Kidney (tissue), 13 donors: ENCODE measurements at regions not wholly inside any gene's neighbourhood (a gene's known extent, or its start where the extent isn't known, plus 50 kb on each side); places are given as distances from the start of the nearest gene placed in this dataset.

Source experiments
- DNase-seq, 5 donors: peaks; one replicate each; pipeline ENCODE4 v3.0.0-alpha.2; 2013 to 2020
- FAIRE-seq: peaks from 2 replicates; lab custom pipeline; 2012; peaks lifted over from hg19 to GRCh38; lab: Jason Lieb, UNC
- H3K27ac ChIP-seq, 2 donors: one replicate each; pipeline ENCODE4 v1.7.0; 2013; ENCODE audit warnings: low read depth in 2 of 2, low read length in 2 of 2, inconsistent platforms in 1 of 2
- H3K27me3 ChIP-seq: one replicate; pipeline ENCODE4 v1.7.1; 2013; ENCODE audit warnings: low read length, inconsistent platforms; ENCODE audit not compliant: control insufficient read depth, insufficient read depth
- H3K36me3 ChIP-seq, 3 donors: one replicate each; pipeline versions ENCODE4 v1.7.0 to v1.7.1; 2013; ENCODE audit warnings: low read length in 3 of 3, control low read depth in 1 of 3, inconsistent platforms in 1 of 3; ENCODE audit not compliant: insufficient read depth in 3 of 3, control insufficient read depth in 2 of 3
- H3K4me1 ChIP-seq, 3 donors: one replicate each; pipeline versions ENCODE4 v1.7.0 to v1.7.1; 2013; ENCODE audit warnings: low read length in 3 of 3, inconsistent platforms in 1 of 3, low read depth in 1 of 3; ENCODE audit not compliant: control insufficient read depth in 2 of 3, insufficient read depth in 2 of 3
- H3K4me3 ChIP-seq, 3 donors: one replicate each; pipeline versions ENCODE4 v1.7.0 to v1.8.1; 2013; ENCODE audit warnings: low read length in 3 of 3, control low read depth in 1 of 3, inconsistent platforms in 1 of 3
- H3K9ac ChIP-seq, 3 donors: one replicate each; pipeline versions ENCODE4 v1.7.0 to v1.7.1; 2013; ENCODE audit warnings: low read length in 3 of 3, control low read depth in 1 of 3, inconsistent platforms in 1 of 3
- H3K9me3 ChIP-seq, 3 donors: one replicate each; pipeline versions ENCODE4 v1.7.0 to v1.7.1; 2013; ENCODE audit warnings: low read length in 3 of 3, control low read depth in 1 of 3, inconsistent platforms in 1 of 3; ENCODE audit not compliant: control insufficient read depth in 2 of 3, insufficient read depth in 1 of 3
- intact Hi-C: fragments of 100-400 bp; cut with DNase I; formaldehyde crosslinking; loops from one replicate; pipeline ENCODE4 v1.11.1; 2022
- TF ChIP-seq, protein P1 (sequence below): IDR thresholded peaks from 3 replicates; pipeline ENCODE4 v1.5.1; 2012; ENCODE audit warnings: mild to moderate bottlenecking, moderate library complexity, borderline replicate concordance; ENCODE audit not compliant: insufficient read depth; ENCODE audit errors: extremely low read depth
- donor health status: control.
- donor health status: control.
- donor health status: control.
- donor health status: control.
- donor health status: control.
- donor health status: DM: yes; HTN: yes; CAD: no.
- donor health status: Normal renal cell carcinoma (clear cell type).

DNA sequence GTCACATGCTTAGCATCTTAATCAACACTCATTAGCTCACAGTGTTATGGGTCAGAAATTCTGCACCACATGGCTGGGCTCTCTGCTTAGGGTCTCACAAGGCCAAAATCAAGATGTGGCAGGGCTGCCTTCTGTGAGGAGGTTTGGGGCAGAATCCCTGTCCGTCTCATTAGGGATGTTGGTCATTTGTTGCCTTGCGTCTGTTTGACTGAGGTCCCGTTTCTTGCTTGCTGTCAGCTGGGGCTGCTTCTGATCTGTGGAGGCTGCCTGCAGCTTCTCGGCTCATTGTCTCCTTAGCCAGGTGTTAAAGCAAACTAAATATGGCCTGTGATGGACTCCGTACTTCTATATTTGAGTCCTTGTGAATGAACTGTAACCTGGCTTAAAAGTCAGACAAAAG lies 146.5 kb downstream of the NDUFA10 start:
- intact Hi-C loops, result no loop called here
- TF ChIP-seq, protein P1, sequence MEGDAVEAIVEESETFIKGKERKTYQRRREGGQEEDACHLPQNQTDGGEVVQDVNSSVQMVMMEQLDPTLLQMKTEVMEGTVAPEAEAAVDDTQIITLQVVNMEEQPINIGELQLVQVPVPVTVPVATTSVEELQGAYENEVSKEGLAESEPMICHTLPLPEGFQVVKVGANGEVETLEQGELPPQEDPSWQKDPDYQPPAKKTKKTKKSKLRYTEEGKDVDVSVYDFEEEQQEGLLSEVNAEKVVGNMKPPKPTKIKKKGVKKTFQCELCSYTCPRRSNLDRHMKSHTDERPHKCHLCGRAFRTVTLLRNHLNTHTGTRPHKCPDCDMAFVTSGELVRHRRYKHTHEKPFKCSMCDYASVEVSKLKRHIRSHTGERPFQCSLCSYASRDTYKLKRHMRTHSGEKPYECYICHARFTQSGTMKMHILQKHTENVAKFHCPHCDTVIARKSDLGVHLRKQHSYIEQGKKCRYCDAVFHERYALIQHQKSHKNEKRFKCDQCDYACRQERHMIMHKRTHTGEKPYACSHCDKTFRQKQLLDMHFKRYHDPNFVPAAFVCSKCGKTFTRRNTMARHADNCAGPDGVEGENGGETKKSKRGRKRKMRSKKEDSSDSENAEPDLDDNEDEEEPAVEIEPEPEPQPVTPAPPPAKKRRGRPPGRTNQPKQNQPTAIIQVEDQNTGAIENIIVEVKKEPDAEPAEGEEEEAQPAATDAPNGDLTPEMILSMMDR, result no peak
- H3K4me1 ChIP-seq, result peaks cover 0 to 14% (median 5%) of the 10 kb centered on the region in 3 donors
- no peak overlapping the region for H3K4me3 ChIP-seq
- no peak overlapping the region for H3K9ac ChIP-seq
- DNase-seq (peak in 1 of 5 donors; percentile 1), FAIRE-seq (no peak)
- H3K36me3 ChIP-seq, result no peaks in the 10 kb centered on the region
- H3K9me3 ChIP-seq, result no peaks in the 10 kb centered on the region
- H3K27ac ChIP-seq, result no peak overlapping the region
- no peaks in the 10 kb centered on the region for H3K27me3 ChIP-seq

DNA sequence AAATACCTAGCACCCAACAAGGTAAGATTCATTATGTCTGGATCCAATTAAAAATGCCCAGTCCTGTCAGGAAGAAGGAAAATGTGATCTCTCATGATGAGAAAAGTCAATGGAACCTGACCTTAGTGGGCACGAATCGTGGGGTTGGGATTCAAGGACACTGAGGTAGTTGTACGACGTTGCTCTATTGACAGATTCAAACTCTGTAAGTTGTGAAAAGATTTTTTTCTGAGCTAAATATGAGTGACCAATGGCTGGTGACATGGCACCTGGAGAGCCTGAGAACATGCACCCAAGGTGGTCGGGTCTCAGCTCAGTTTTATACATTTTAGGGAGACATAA lies 148.2 kb downstream of the NDUFA10 start:
- DNase-seq (no peak), FAIRE-seq (no peak)
- Histone ChIP-seq H3K4me1 (peaks cover 0 to 8% (median 5%) of the 10 kb centered on the region in 3 donors), H3K4me3 (no peak overlapping the region), H3K9ac (no peak overlapping the region), H3K27ac (no peak overlapping the region), H3K27me3 (no peaks in the 10 kb centered on the region), H3K36me3 (no peaks in the 10 kb centered on the region), H3K9me3 (no peaks in the 10 kb centered on the region)
- TF ChIP-seq, protein P1, result no peak
- intact Hi-C loops, result no loop called here

DNA sequence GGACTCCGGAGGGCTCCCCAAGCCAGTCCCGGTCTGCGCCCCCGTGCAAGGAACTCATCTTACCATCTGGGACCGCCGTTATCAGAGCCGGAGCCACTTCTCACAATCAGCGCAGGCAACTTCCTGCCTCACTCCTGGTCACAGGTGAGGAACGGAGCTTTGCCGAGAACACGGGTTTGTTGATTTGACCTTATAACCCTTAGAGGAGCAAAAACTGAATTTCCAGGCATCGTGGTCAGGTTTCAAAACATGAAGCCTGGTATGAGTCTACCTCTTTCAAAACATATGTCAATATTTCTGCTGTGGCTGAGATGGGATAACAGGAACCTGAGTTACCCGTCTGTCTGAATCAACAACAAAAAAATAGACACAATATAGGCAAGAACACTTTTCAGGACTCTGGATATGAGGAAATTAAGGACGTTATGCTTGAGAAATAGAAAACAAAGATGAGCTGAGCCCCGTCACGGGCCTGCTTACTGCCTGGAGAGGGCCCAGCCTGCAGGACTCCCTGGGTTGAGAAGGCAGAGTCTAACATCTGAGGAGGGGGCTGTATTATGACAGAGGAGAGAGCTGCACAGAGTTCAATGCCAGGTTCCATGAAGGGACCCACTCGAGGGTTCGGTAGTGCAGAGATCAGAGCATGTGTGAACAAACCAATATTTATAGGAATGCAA lies 148.7 kb downstream of the NDUFA10 start:
- peak in 1 of 5 donors; percentile 10 for DNase-seq
- Histone ChIP-seq H3K4me3 (no peak overlapping the region), H3K4me1 (peaks cover 0 to 5% (median 3%) of the 10 kb centered on the region in 3 donors), H3K9ac (no peak overlapping the region), H3K36me3 (no peaks in the 10 kb centered on the region), H3K27me3 (no peaks in the 10 kb centered on the region), H3K27ac (no peak overlapping the region), H3K9me3 (no peaks in the 10 kb centered on the region)
- no peak for FAIRE-seq
- TF ChIP-seq, protein P1, result no peak
- intact Hi-C loops, result no loop called here
